GM18517 (cell line): ENCODE measurements at regions not wholly inside any gene's neighbourhood (a gene's known extent, or its start where the extent isn't known, plus 50 kb on each side); places are given as distances from the start of the nearest gene placed in this dataset.
"Not testable (repeated sequence)": the region's sequence is repeated elsewhere in the genome, so short reads cannot be mapped to it uniquely, and the experiment has no call there.

Experiments
- ATAC-seq: cut with Tn5 transposase; IDR thresholded peaks from one replicate; pipeline ENCODE4 v1.9.1; 2021; ENCODE audit warnings: mild to moderate bottlenecking, moderate library complexity; ENCODE audit not compliant: unreplicated experiment

GRCh38 chr5:88622890-88623289 lies 260.1 kb downstream of the MEF2C start:
- not testable (repeated sequence) for ATAC-seq

DNA sequence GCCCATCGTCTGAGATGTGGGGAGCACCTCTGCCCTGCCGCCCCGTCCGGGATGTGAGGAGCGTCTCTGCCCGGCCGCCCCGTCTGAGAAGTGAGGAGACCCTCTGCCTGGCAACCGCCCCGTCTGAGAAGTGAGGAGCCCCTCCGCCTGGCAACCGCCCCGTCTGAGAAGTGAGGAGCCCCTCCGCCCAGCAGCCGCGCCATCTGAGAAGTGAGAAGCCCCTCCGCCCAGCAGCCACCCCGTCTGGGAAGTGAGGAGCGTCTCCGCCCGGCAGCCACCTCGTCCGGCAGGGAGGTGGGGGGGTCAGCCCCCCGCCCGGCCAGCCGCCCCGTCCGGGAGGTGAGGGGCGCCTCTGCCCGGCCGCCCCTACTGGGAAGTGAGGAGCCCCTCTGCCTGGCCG lies 267.2 kb downstream of the MEF2C start:
- not testable (repeated sequence) for ATAC-seq

GRCh38 chr5:88613051-88613450 lies 269.9 kb downstream of the MEF2C start:
- no peak for ATAC-seq

DNA sequence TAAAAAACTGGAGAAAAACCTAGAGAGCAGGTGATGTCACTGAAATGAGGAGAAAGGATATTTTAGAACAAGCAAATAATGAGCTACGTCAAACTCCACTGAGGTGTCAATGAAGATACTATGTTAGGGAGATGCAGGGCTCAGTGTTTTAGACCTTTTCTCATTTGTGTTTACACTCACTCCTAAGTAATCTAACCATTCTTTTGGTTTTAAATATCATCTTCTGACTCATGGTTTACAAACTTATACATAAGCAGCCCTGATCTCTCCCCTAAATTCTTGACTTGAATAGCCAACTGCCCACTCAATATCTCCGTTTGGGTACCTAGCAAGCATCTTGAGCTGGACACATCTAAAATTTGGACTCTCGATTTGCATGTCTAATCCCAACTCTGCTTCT lies 272.4 kb downstream of the MEF2C start:
- no peak for ATAC-seq

- ATAC-seq, result no peak
These were observed 275.5 kb downstream of the MEF2C start for GRCh38 chr5:88607492-88607891.

DNA sequence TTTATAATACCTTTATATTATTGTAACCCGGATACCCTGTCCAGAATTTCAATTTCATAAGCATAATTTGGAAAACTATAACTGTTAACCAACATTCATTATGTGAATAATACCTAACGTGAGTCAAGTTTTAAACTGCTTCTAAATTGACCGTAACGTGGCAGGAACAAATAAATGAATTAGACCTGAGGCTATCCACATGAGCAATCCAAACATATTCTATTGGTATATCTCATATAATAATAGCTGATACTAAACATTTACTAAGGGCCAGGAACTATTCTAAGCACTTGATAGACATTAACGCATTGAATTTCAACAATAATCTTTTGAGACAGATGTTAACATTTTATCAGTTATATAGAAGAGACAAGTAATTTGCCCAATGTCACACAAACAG lies 276.4 kb downstream of the MEF2C start:
- no peak for ATAC-seq

- no peak for ATAC-seq
These were observed 276.8 kb downstream of the MEF2C start for GRCh38 chr5:88606173-88606572.

DNA sequence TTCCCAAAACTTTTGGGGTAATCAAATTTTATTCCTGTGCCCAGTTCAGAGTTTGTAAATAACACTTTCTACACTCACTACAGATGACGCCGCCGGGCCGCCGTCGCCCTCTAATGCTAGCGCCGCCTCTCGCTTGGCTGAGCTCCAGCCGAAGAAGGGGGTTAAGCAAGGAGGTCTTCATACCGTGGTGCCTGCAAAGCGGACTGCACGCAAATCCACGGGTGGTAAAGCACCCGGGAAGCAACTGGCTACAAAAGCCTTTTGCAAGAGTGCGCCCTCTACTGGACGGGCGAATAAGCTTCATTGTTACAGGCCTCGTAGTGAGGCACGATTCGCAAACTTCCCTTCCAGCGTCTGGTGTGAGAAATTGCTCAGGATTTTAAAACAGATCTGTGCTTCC lies 280.4 kb downstream of the MEF2C start:
- no peak for ATAC-seq

DNA sequence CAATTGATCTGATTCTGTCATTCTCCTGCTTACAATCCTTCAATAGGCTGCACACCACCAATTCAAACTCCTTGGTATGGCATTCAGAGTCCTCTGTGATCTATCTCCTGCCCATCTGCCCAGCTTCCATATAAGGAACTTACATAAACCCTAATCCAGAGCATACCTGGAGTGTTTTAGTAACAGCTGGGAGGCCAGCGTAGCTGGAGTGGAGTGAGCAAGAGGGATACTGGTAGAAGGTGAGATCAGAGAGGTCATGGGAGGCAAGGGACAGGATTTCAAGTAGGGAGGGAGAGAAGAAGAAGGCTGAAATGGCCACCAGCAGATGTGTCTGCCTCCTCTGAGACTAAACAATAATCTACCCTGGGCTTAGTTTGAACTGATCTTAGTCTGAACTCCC lies 288.5 kb downstream of the MEF2C start:
- ATAC-seq, result no peak

DNA sequence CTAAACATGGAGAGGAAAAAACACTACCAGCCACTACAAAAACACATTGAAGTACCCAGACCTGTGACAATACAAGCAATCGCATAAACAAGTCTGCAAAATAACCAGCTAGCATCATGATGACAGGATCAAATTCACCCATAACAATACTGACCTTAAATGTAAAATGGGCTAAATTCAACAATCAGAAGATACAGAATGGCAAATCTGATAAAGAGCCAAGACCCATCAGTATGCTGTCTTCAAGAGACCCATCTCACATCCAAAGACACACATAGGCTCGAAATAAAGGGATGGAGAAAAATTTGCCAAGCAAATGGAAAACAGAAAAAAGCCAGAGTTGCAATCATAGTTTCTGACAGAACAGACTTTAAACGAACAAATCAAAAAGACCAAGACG lies 294.4 kb downstream of the MEF2C start:
- ATAC-seq, result no peak

- no peak for ATAC-seq
These were observed 299.5 kb downstream of the MEF2C start for GRCh38 chr5:88583471-88583870.

DNA sequence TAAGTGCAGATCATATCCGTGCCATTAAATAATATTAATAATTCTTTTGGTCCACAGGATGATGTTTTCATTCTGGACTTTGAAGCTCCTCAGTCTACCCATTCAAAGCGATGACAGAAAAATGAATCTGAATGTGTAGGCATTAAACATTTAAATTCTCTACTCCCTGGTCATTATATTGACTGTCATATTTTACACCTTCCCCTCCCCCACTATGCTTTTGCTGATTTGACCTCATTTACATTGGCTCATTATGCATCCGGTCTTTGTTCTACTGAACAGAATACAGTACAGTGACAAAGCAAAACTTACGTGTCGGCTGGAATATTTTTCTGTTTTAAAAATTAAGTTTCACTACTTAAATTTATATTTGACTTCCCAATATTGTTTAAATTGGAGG lies 289.7 kb upstream of the TMEM161B start:
- ATAC-seq, result no peak

GRCh38 chr5:88557881-88558280 lies 289.2 kb upstream of the TMEM161B start:
- ATAC-seq, result no peak

DNA sequence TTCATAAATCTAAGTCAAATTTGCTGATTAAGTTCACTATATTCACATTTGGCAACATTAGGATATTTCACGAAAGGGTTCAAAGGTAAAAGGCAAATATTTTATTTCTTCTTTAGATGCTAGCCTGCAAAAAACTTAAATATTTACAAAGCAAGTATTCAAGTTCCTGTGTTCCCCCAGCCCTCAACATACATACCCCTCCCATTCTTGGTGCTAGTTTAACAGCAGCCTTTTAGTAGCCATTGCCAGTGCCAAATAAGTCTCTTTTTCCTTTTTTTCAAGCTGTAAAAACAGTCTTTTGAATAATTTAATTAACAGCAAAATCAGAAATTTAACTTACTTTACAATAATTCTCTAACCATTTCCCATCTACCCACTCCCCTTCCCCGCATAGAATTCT lies 288.5 kb upstream of the TMEM161B start:
- ATAC-seq, result no peak

- ATAC-seq, result no peak
These were observed 287.8 kb upstream of the TMEM161B start for GRCh38 chr5:88556406-88556805.

DNA sequence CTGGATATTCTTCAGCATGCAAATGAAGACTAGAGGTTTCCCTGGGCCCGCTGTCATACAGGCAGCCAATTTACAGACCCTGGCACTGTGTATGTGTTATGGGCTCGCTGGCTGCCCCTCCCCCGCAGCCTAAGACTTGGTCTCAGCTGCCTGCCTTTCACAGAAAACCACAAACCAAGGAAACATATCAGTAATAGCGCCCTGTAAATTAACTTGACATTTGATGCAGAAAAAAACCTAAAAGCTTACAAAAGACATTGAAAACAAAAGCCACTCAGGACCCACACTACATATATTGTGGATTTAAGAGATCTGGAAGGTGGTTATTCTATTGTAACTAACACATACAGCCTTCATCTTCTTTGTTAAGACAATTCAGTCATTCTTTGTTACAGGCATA lies 287.0 kb upstream of the TMEM161B start:
- ATAC-seq, result no peak

GRCh38 chr5:88553986-88554385 lies 285.3 kb upstream of the TMEM161B start:
- ATAC-seq, result no peak

- no peak for ATAC-seq
These were observed 284.7 kb upstream of the TMEM161B start for GRCh38 chr5:88553136-88553875.

GRCh38 chr5:88552426-88552825 lies 283.8 kb upstream of the TMEM161B start:
- ATAC-seq, result no peak

- ATAC-seq, result no peak
These were observed 283.2 kb upstream of the TMEM161B start for GRCh38 chr5:88551724-88552345.

- no peak for ATAC-seq
These were observed 282.1 kb upstream of the TMEM161B start for GRCh38 chr5:88550736-88551135.

DNA sequence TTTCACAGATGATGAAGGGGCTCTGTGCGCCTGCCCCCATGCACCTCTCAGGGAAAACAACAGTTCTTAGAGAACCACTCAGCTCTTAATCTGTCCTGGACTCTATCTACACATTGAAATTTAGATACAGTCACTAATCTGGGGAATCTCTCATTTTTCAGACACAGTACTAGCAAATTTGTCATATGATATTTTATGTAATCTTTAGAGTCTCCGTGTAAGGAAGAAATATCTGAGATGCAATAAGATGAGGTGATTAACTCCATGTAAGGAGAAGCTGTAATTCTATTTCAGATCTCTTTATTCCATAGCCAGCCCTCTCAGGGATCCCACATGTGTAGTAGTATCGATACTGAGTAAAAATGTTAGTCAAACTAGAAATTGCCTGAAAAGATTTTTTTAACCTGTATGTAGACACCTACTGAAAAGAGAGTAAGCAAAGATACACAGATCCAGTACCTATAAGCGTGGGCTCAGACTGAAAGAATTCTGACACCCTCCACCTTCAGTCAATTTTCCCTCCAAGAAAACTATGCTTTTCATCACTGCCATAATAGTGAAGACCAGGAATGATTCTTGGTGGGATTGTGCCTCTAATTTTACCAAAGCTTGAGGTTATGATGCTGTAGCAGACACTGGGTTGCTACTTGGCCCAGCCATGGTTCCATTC lies 279.6 kb upstream of the TMEM161B start:
- ATAC-seq, result no peak
